IMR-90 (cell line): ENCODE measurements at regions not wholly inside any gene's neighbourhood (a gene's known extent, or its start where the extent isn't known, plus 50 kb on each side); places are given as distances from the start of the nearest gene placed in this dataset.

Source experiments
- ATAC-seq: fragments of 200-7000 bp; cut with Tn5 transposase; 2 replicates; pipeline ENCODE4 v1.9.1; 2020; ENCODE audit warnings: low read depth, mild to moderate bottlenecking, moderate library complexity
- BruUV-seq: library from RNA; stranded (reverse); fragments of 400-500 nt; replicated peaks from 2 replicates; lab custom pipeline; 2021; lab: Mats Ljungman, UMichigan
- CTCF ChIA-PET: fragments of 300-600 bp; formaldehyde crosslinking; extraction: SDS; loops from one replicate; lab custom pipeline; 2021; ENCODE audit warnings: antibody characterized with exemption; lab: Yijun Ruan, JAX
- POLR2A ChIA-PET: fragments of 300-600 bp; sonication (Branson Sonifier 250); formaldehyde crosslinking; loops from one replicate; lab custom pipeline; 2022; ENCODE audit warnings: antibody characterized with exemption; ENCODE audit not compliant: unreplicated experiment; lab: Charles Lee
- DNase-seq: peaks from one replicate; pipeline ENCODE4 v3.0.0; 2013
- H2AFZ ChIP-seq: replicated peaks from 2 replicates; pipeline ENCODE3; 2013; ENCODE audit warnings: low read length, mild to moderate bottlenecking; ENCODE audit not compliant: poor library complexity
- H2AK5ac ChIP-seq: 2 replicates; pipeline ENCODE4 v1.6.1; 2013; ENCODE audit warnings: low read depth, low read length, inconsistent platforms
- H2AK9ac ChIP-seq: replicated peaks from 2 replicates; pipeline ENCODE3; 2013; ENCODE audit warnings: mild to moderate bottlenecking, low read depth, low read length, moderate library complexity; ENCODE audit not compliant: poor library complexity
- H2BK120ac ChIP-seq: 2 replicates; pipeline ENCODE4 v1.6.1; 2013; ENCODE audit warnings: low read depth, low read length, inconsistent platforms
- H2BK15ac ChIP-seq: 3 replicates; pipeline ENCODE4 v1.6.1; 2013; ENCODE audit warnings: low read depth, low read length, inconsistent platforms
- H2BK20ac ChIP-seq: 2 replicates; pipeline ENCODE4 v1.6.1; 2013; ENCODE audit warnings: low read depth, mild to moderate bottlenecking, inconsistent platforms, low read length, moderate library complexity
- H2BK5ac ChIP-seq: 2 replicates; pipeline ENCODE4 v1.6.1; 2013; ENCODE audit warnings: mild to moderate bottlenecking, low read depth, low read length, inconsistent platforms; ENCODE audit not compliant: poor library complexity, severe bottlenecking
- H3K14ac ChIP-seq: replicated peaks from 2 replicates; pipeline ENCODE4 v1.6.1; 2013; ENCODE audit warnings: low read depth, low read length, inconsistent platforms
- H3K18ac ChIP-seq: 2 replicates; pipeline ENCODE4 v1.6.1; 2013; ENCODE audit warnings: low read depth, low read length, control low read depth
- H3K23ac ChIP-seq: 2 replicates; pipeline ENCODE4 v1.6.1; 2013; ENCODE audit warnings: low read depth, low read length, inconsistent platforms
- H3K27ac ChIP-seq: 2 replicates; pipeline ENCODE4 v1.5.1; 2013; ENCODE audit warnings: mild to moderate bottlenecking, control low read depth, low read length; ENCODE audit not compliant: insufficient read depth
- H3K27me3 ChIP-seq: 2 replicates; pipeline ENCODE4 v1.6.1; 2013; ENCODE audit warnings: low read length; ENCODE audit not compliant: control insufficient read depth, insufficient read depth
- H3K36me3 ChIP-seq: 2 replicates; pipeline ENCODE4 v1.6.1; 2013; ENCODE audit warnings: low read length, mixed read lengths; ENCODE audit not compliant: control insufficient read depth, insufficient read depth
- H3K4ac ChIP-seq: 2 replicates; pipeline ENCODE4 v1.6.1; 2013; ENCODE audit warnings: low read depth, low read length, inconsistent platforms
- H3K4me1 ChIP-seq: 2 replicates; pipeline ENCODE4 v1.6.1; 2013; ENCODE audit warnings: low read length, mixed read lengths; ENCODE audit not compliant: control insufficient read depth, insufficient read depth
- H3K4me2 ChIP-seq: 2 replicates; pipeline ENCODE4 v1.6.1; 2013; ENCODE audit warnings: low read depth, mild to moderate bottlenecking, control low read depth, low read length, moderate library complexity
- H3K4me3 ChIP-seq: 2 replicates; pipeline ENCODE4 v1.5.1; 2013; ENCODE audit warnings: low read depth, mild to moderate bottlenecking, control low read depth, low read length, moderate library complexity; ENCODE audit not compliant: insufficient read depth
- H3K56ac ChIP-seq: 2 replicates; pipeline ENCODE4 v1.6.1; 2013; ENCODE audit warnings: low read length, inconsistent platforms; ENCODE audit not compliant: insufficient read depth; ENCODE audit errors: extremely low read depth
- H3K79me1 ChIP-seq, 2 experiments: 2 replicates each; pipeline ENCODE4 v1.6.1; 2013; ENCODE audit warnings: low read length in 2 of 2, inconsistent platforms in 1 of 2, low read depth in 1 of 2
- H3K9ac ChIP-seq: 2 replicates; pipeline ENCODE4 v1.6.1; 2013; ENCODE audit warnings: low read depth, low read length, control low read depth
- H3K9me1 ChIP-seq: 2 replicates; pipeline ENCODE4 v1.6.1; 2013; ENCODE audit warnings: low read length, inconsistent platforms; ENCODE audit not compliant: insufficient read depth
- H3K9me3 ChIP-seq: 2 replicates; pipeline ENCODE4 v1.6.1; 2013; ENCODE audit warnings: low read length; ENCODE audit not compliant: control insufficient read depth, insufficient read depth
- H4K20me1 ChIP-seq: 2 replicates; pipeline ENCODE4 v1.6.1; 2013; ENCODE audit warnings: low read length, inconsistent platforms; ENCODE audit not compliant: insufficient read depth
- H4K5ac ChIP-seq: 2 replicates; pipeline ENCODE4 v1.6.1; 2013; ENCODE audit warnings: mild to moderate bottlenecking, low read depth, low read length, control low read depth
- H4K8ac ChIP-seq, 2 experiments: 2 replicates each; pipeline ENCODE4 v1.6.1; 2013; ENCODE audit warnings: low read depth in 2 of 2, low read length in 2 of 2, control low read depth in 1 of 2, inconsistent platforms in 1 of 2
- H4K91ac ChIP-seq: 2 replicates; pipeline ENCODE4 v1.6.1; 2013; ENCODE audit warnings: low read depth, low read length, inconsistent platforms; ENCODE audit not compliant: insufficient read depth
- BHLHE40 ChIP-seq: fragments of 150-350 bp; IDR thresholded peaks from 2 replicates; pipeline ENCODE4 v1.6.1; 2016; ENCODE audit warnings: mild to moderate bottlenecking, low read depth, low read length
- CEBPB ChIP-seq: IDR thresholded peaks from 2 replicates; pipeline ENCODE4 v1.6.1; 2012; ENCODE audit warnings: low read depth, low read length, improper control_type of control experiment
- CHD1 ChIP-seq: IDR thresholded peaks from 2 replicates; pipeline ENCODE4 v1.6.1; 2012; ENCODE audit warnings: low read depth, low read length, improper control_type of control experiment
- CTCF ChIP-seq: conservative IDR thresholded peaks from 2 replicates; pipeline ENCODE4 v1.5.1; 2012; ENCODE audit warnings: mild to moderate bottlenecking, low read depth, low read length, improper control_type of control experiment
- ELK1 ChIP-seq: fragments of 150-350 bp; IDR thresholded peaks from 2 replicates; pipeline ENCODE4 v1.6.1; 2016; ENCODE audit warnings: low read depth, mild to moderate bottlenecking, low read length, moderate library complexity, borderline replicate concordance
- FOS ChIP-seq: fragments of 150-350 bp; IDR thresholded peaks from 2 replicates; pipeline ENCODE4 v1.6.1; 2016; ENCODE audit warnings: low read depth, low read length
- MAFK ChIP-seq: IDR thresholded peaks from 2 replicates; pipeline ENCODE4 v1.6.1; 2012; ENCODE audit warnings: low read depth, low read length, improper control_type of control experiment
- MAZ ChIP-seq: IDR thresholded peaks from 2 replicates; pipeline ENCODE4 v1.6.1; 2012; ENCODE audit warnings: low read depth, mild to moderate bottlenecking, low read length, improper control_type of control experiment, moderate library complexity, borderline replicate concordance
- MXI1 ChIP-seq: IDR thresholded peaks from 2 replicates; pipeline ENCODE4 v1.6.1; 2012; ENCODE audit warnings: low read depth, mild to moderate bottlenecking, low read length, moderate library complexity, borderline replicate concordance
- NFE2L2 ChIP-seq: fragments of 150-350 bp; IDR thresholded peaks from 2 replicates; pipeline ENCODE4 v1.6.1; 2016; ENCODE audit warnings: low read depth, mild to moderate bottlenecking, low read length
- POLR2A ChIP-seq: IDR thresholded peaks from 2 replicates; pipeline ENCODE4 v1.6.1; 2012; ENCODE audit warnings: mild to moderate bottlenecking, low read depth, low read length
- RAD21 ChIP-seq: IDR thresholded peaks from 2 replicates; pipeline ENCODE4 v1.6.1; 2012; ENCODE audit warnings: low read length, improper control_type of control experiment
- RCOR1 ChIP-seq: IDR thresholded peaks from 2 replicates; pipeline ENCODE4 v1.6.1; 2012; ENCODE audit warnings: mild to moderate bottlenecking, low read length, improper control_type of control experiment; ENCODE audit not compliant: insufficient replicate concordance
- RFX5 ChIP-seq: IDR thresholded peaks from 2 replicates; pipeline ENCODE4 v1.8.0; 2012; ENCODE audit warnings: low read depth, mild to moderate bottlenecking, low read length, moderate library complexity
- SMC3 ChIP-seq: fragments of 150-350 bp; IDR thresholded peaks from 2 replicates; pipeline ENCODE4 v1.6.1; 2016; ENCODE audit warnings: low read depth, mild to moderate bottlenecking, antibody characterized with exemption, low read length, moderate library complexity
- USF2 ChIP-seq: fragments of 150-350 bp; IDR thresholded peaks from 2 replicates; pipeline ENCODE4 v1.6.1; 2017; ENCODE audit warnings: mild to moderate bottlenecking, antibody characterized with exemption, low read length, low read depth
- WGBS, 2 experiments: methylation state at CpG; one replicate each; pipeline versions ENCODE4 v1.1.5 to v1.1.7; 2013; ENCODE audit warnings: missing lambda C conversion rate in 2 of 2; ENCODE audit not compliant: insufficient read length in 1 of 2; ENCODE audit errors: extremely low coverage in 2 of 2; 5-methylcytosine and 5-hydroxymethylcytosine counted together
- dilution Hi-C: fragments of 300-500 bp; cut with HindIII; formaldehyde crosslinking; loops from one replicate; pipeline ENCODE4 v1.14.3; 2018; ENCODE audit warnings: low sequenced_read_pairs; ENCODE audit not compliant: unreplicated experiment
- in situ Hi-C: fragments of 300-500 bp; cut with MboI; formaldehyde crosslinking; loops from 3 replicates; pipeline ENCODE4 v1.14.3; 2019; ENCODE audit warnings: low sequenced_read_pairs, inconsistent platforms, mixed read lengths
- intact Hi-C: fragments of 100-400 bp; cut with micrococcal nuclease; formaldehyde crosslinking; loops from 2 replicates; pipeline ENCODE4 v1.10.0; 2022

- ChIA-PET POLR2A (no interaction called here), CTCF (interaction anchor here (0.5 kb wide), 1 partner anchor 53 kb away, joined by 3 read pairs; no protein-coding TSS in a partner anchor)
- Histone ChIP-seq H3K27me3 (no peaks in the 10 kb centered on the region), H3K56ac (no peak overlapping the region), H4K8ac (no peak overlapping the region), H3K14ac (no peak overlapping the region), H3K9me3 (peaks cover 12% of the 10 kb centered on the region), H4K20me1 (no peaks in the 10 kb centered on the region), H3K4me2 (no peak overlapping the region), H4K5ac (no peak overlapping the region), H3K9ac (no peak overlapping the region), H4K91ac (no peak overlapping the region), H2BK5ac (no peak overlapping the region), H2BK15ac (no peak overlapping the region), H3K4ac (no peak overlapping the region), H2AK9ac (no peak overlapping the region), H2AK5ac (no peak overlapping the region), H2BK20ac (no peak overlapping the region), H3K36me3 (no peaks in the 10 kb centered on the region), H3K18ac (no peak overlapping the region), H3K9me1 (no peaks in the 10 kb centered on the region), H3K27ac (no peak overlapping the region), H3K79me1 (no peaks in the 10 kb centered on the region), H3K4me3 (no peak overlapping the region), H3K4me1 (no peaks in the 10 kb centered on the region), H3K23ac (no peak overlapping the region), H2BK120ac (no peak overlapping the region), H2AFZ (no peak overlapping the region)
- ATAC-seq (no peak), DNase-seq (no peak)
- in situ Hi-C loops (no loop called here), dilution Hi-C loops (no loop called here), intact Hi-C loops (no loop called here)
- WGBS, 2 experiments: no CpG with 5 or more reads among the region's 6 CpGs
- TF ChIP-seq SMC3 (no peak), CTCF (no peak), BHLHE40 (no peak), CEBPB (no peak), CHD1 (no peak), MXI1 (no peak), FOS (no peak), RAD21 (no peak), POLR2A (no peak), MAFK (no peak), RFX5 (no peak), MAZ (no peak), RCOR1 (no peak), NFE2L2 (no peak), ELK1 (no peak), USF2 (no peak)
- BruUV-seq: no TSS peak
These were observed 856.4 kb upstream of the CELF4 start for GRCh38 chr18:38421872-38422615.
